BJ (cell line): ENCODE measurements at regions not wholly inside any gene's neighbourhood (a gene's known extent, or its start where the extent isn't known, plus 50 kb on each side); places are given as distances from the start of the nearest gene placed in this dataset.

Experiments
- CTCF ChIA-PET: fragments of 350-600 bp; formaldehyde crosslinking; extraction: SDS; loops from one replicate; lab custom pipeline; 2021; ENCODE audit warnings: antibody characterized with exemption, inconsistent platforms; lab: Yijun Ruan, JAX
- POLR2A ChIA-PET: fragments of 300-600 bp; sonication (Branson Sonifier 250); formaldehyde crosslinking; extraction: SDS; loops from one replicate; lab custom pipeline; 2021; ENCODE audit warnings: antibody characterized with exemption; lab: Charles Lee
- DNase-seq: peaks from one replicate; pipeline ENCODE4 v3.0.0-alpha.2; 2011; ENCODE audit warnings: low read depth
- H3K27me3 ChIP-seq: 2 replicates; pipeline ENCODE4 v1.6.0; 2011; ENCODE audit warnings: low read length; ENCODE audit not compliant: control insufficient read depth, insufficient read depth
- H3K36me3 ChIP-seq: 2 replicates; pipeline ENCODE4 v1.5.1; 2011; ENCODE audit warnings: low read length; ENCODE audit not compliant: control insufficient read depth, insufficient read depth
- H3K4me3 ChIP-seq: 2 replicates; pipeline ENCODE4 v1.5.1; 2011; ENCODE audit warnings: low read depth, mild to moderate bottlenecking, control low read depth, low read length
- CTCF ChIP-seq: IDR thresholded peaks from 2 replicates; pipeline ENCODE4 v1.5.1; 2011; ENCODE audit warnings: low read depth, mild to moderate bottlenecking, control low read depth, inconsistent platforms, low read length, moderate library complexity; ENCODE audit not compliant: insufficient read depth

GRCh38 chr15:51156957-51157356 lies 62.3 kb upstream of the TNFAIP8L3 start:
- no peaks in the 10 kb centered on the region for H3K36me3 ChIP-seq
- no peak for DNase-seq
- CTCF ChIA-PET: interaction anchor here (3.5 kb wide), 1 partner anchor 36 kb away, joined by 12 read pairs; no protein-coding TSS in a partner anchor
- H3K27me3 ChIP-seq: peaks cover 16% of the 10 kb centered on the region
- POLR2A ChIA-PET: no interaction called here
- no peak overlapping the region for H3K4me3 ChIP-seq
- TF ChIP-seq CTCF: no peak

GRCh38 chr15:51155891-51156290 lies 61.2 kb upstream of the TNFAIP8L3 start:
- POLR2A ChIA-PET: no interaction called here

GRCh38 chr15:51155016-51155580 lies 60.4 kb upstream of the TNFAIP8L3 start:
- no peak for DNase-seq
- TF ChIP-seq CTCF: no peak
- CTCF ChIA-PET: interaction anchor here (1.3 to 11.8 kb wide), 3 partner anchors 8 to 45 kb away, joined by 3 to 97 read pairs (median 12); no protein-coding TSS in a partner anchor

More at GRCh38 chr15:51155891-51156290, 61.2 kb upstream of the TNFAIP8L3 start:
- H3K27me3 ChIP-seq: peaks cover 14% of the 10 kb centered on the region
- TF ChIP-seq CTCF: no peak
- H3K36me3 ChIP-seq: no peaks in the 10 kb centered on the region
- CTCF ChIA-PET: interaction anchor here (1.3 to 3.5 kb wide), 2 partner anchors 37 to 44 kb away, joined by 3 to 12 read pairs; no protein-coding TSS in a partner anchor
- DNase-seq: no peak
- no peak overlapping the region for H3K4me3 ChIP-seq

More at GRCh38 chr15:51155016-51155580, 60.4 kb upstream of the TNFAIP8L3 start:
- Histone ChIP-seq H3K4me3 (no peak overlapping the region), H3K36me3 (no peaks in the 10 kb centered on the region), H3K27me3 (peaks cover 14% of the 10 kb centered on the region)
- POLR2A ChIA-PET: no interaction called here
